ENCODE measurements at regions not wholly inside any gene's neighbourhood (a gene's known extent, or its start where the extent isn't known, plus 50 kb on each side); places are given as distances from the start of the nearest gene placed in this dataset.

GRCh38 chr6:94300424-94301144 is 881.2 kb upstream of the EPHA7 start:
- no peaks in the 10 kb centered on the region for H3K36me3 ChIP-seq
- no peaks in the 10 kb centered on the region for H3K27me3 ChIP-seq (replicated peaks in 1 of 7)
- no peak overlapping the region for H3K27ac ChIP-seq
- H3K4me1 ChIP-seq = no peaks in the 10 kb centered on the region
- peaks cover 0 to 6% (median 0%) of the 10 kb centered on the region in 8 donors for H3K9me3 ChIP-seq
- no peak for TF ChIP-seq CTCF (IDR thresholded peaks at IDR 0.05 in 8 of 11, conservative IDR thresholded peaks at IDR 0.05 in 3 of 11)
- no peak for TF ChIP-seq POLR2AphosphoS5 (IDR thresholded peaks at IDR 0.05)
- no peak for DNase-seq
- WGBS, 5 donors = 73 to 88% (median 80%) methylated on average over 5 of the region's 5 CpGs
- intact Hi-C loops (cut with DNase I; ENCODE audit: low total_unique reads) = no loop called here
- H3K4me3 ChIP-seq = no peak overlapping the region

- Histone ChIP-seq H3K4me3 (no peak overlapping the region), H3K27me3 (replicated peaks in 1 of 7) (no peaks in the 10 kb centered on the region), H3K4me1 (no peaks in the 10 kb centered on the region), H3K36me3 (no peaks in the 10 kb centered on the region), H3K27ac (no peak overlapping the region), H3K9me3 (peaks cover 0 to 6% (median 0%) of the 10 kb centered on the region in 8 donors)
- no peak for DNase-seq
- TF ChIP-seq POLR2AphosphoS5 (IDR thresholded peaks at IDR 0.05) (no peak), CTCF (IDR thresholded peaks at IDR 0.05 in 8 of 11, conservative IDR thresholded peaks at IDR 0.05 in 3 of 11) (no peak), POLR2A (IDR thresholded peaks at IDR 0.05) (no peak)
- intact Hi-C loops (cut with DNase I; ENCODE audit: low total_unique reads) = no loop called here
- 79 to 85% (median 80%) methylated on average over 6 of the region's 6 CpGs for WGBS, 5 donors
These were observed 869.8 kb upstream of the EPHA7 start for GRCh38 chr6:94289131-94289530.

GRCh38 chr6:94278146-94278545 is 858.8 kb upstream of the EPHA7 start:
- H3K36me3 ChIP-seq = no peaks in the 10 kb centered on the region
- no peaks in the 10 kb centered on the region for H3K4me1 ChIP-seq
- no peak overlapping the region for H3K27ac ChIP-seq
- no peaks in the 10 kb centered on the region for H3K27me3 ChIP-seq (replicated peaks in 1 of 7)
- H3K9me3 ChIP-seq = peaks cover 0 to 7% (median under 1%) of the 10 kb centered on the region in 8 donors
- H3K4me3 ChIP-seq = no peak overlapping the region
- TF ChIP-seq CTCF (IDR thresholded peaks at IDR 0.05 in 8 of 11, conservative IDR thresholded peaks at IDR 0.05 in 3 of 11) = no peak
- TF ChIP-seq POLR2A (IDR thresholded peaks at IDR 0.05) = no peak
- no peak for TF ChIP-seq POLR2AphosphoS5 (IDR thresholded peaks at IDR 0.05)
- WGBS, 5 donors = 55 to 77% (median 73%) methylated on average over 5 of the region's 5 CpGs
- DNase-seq = no peak
- intact Hi-C loops (cut with DNase I; ENCODE audit: low total_unique reads) = no loop called here

- no peaks in the 10 kb centered on the region for H3K27me3 ChIP-seq (replicated peaks in 1 of 7)
- intact Hi-C loops (cut with DNase I; ENCODE audit: low total_unique reads) = no loop called here
- 64 to 85% (median 79%) methylated on average over 2 of the region's 2 CpGs for WGBS, 5 donors
- no peaks in the 10 kb centered on the region for H3K36me3 ChIP-seq
- H3K27ac ChIP-seq = no peak overlapping the region
- DNase-seq = no peak
- no peak overlapping the region for H3K4me3 ChIP-seq
- no peaks in the 10 kb centered on the region for H3K4me1 ChIP-seq
- peaks cover 0 to 13% (median 2%) of the 10 kb centered on the region in 8 donors for H3K9me3 ChIP-seq
- TF ChIP-seq POLR2AphosphoS5 (IDR thresholded peaks at IDR 0.05) = no peak
- TF ChIP-seq POLR2A (IDR thresholded peaks at IDR 0.05) = no peak
- no peak for TF ChIP-seq CTCF (IDR thresholded peaks at IDR 0.05 in 8 of 11, conservative IDR thresholded peaks at IDR 0.05 in 3 of 11)
These were observed 853.0 kb upstream of the EPHA7 start for GRCh38 chr6:94272327-94272726.
